ENCODE measurements at regions not wholly inside any gene's neighbourhood (a gene's known extent, or its start where the extent isn't known, plus 50 kb on each side); places are given as distances from the start of the nearest gene placed in this dataset.

GRCh38 chr16:55255733-55256282 lies 68.2 kb upstream of the IRX6 start:
- H3K9me3 Mint-ChIP-seq (ENCODE audit: low read depth, unreplicated experiment), result peaks cover 5% of the 10 kb centered on the region
- intact Hi-C loops (cut with micrococcal nuclease; ENCODE audit: unreplicated experiment), result loop anchor here (5.0 kb wide), 1 partner anchor 1484 kb away; no protein-coding TSS in a partner anchor
- CTCF ChIA-PET, result no interaction called here
- DNase-seq, result no peak
- H3K4me3 Mint-ChIP-seq (ENCODE audit: low read depth, unreplicated experiment), result no peak overlapping the region
- no peak for TF ChIP-seq CTCF (IDR thresholded peaks at IDR 0.05; ENCODE audit: unreplicated experiment)
- H3K4me1 Mint-ChIP-seq (ENCODE audit: low read depth, unreplicated experiment), result no peaks in the 10 kb centered on the region
- peaks cover 11% of the 10 kb centered on the region for H3K27me3 Mint-ChIP-seq (ENCODE audit: unreplicated experiment)
- BruUV-seq (replicated peaks), result no TSS peak
- no peak overlapping the region for H3K27ac Mint-ChIP-seq (ENCODE audit: unreplicated experiment)
- H3K36me3 Mint-ChIP-seq (ENCODE audit: insufficient read depth, unreplicated experiment), result no peaks in the 10 kb centered on the region

- intact Hi-C loops (cut with micrococcal nuclease; ENCODE audit: unreplicated experiment), result loop anchor here (5.0 kb wide), 1 partner anchor 1484 kb away; no protein-coding TSS in a partner anchor
- BruUV-seq (replicated peaks), result no TSS peak
- CTCF ChIA-PET, result no interaction called here
These were observed 67.5 kb upstream of the IRX6 start for GRCh38 chr16:55256412-55257016.

GRCh38 chr16:55257966-55258613 lies 65.9 kb upstream of the IRX6 start:
- Mint-ChIP-seq H3K4me3 (ENCODE audit: low read depth, unreplicated experiment) (no peak overlapping the region), H3K36me3 (ENCODE audit: insufficient read depth, unreplicated experiment) (no peaks in the 10 kb centered on the region), H3K4me1 (ENCODE audit: low read depth, unreplicated experiment) (no peaks in the 10 kb centered on the region), H3K9me3 (ENCODE audit: low read depth, unreplicated experiment) (peaks cover 6% of the 10 kb centered on the region), H3K27ac (ENCODE audit: unreplicated experiment) (no peak overlapping the region), H3K27me3 (ENCODE audit: unreplicated experiment) (peaks cover 3% of the 10 kb centered on the region)
- BruUV-seq (replicated peaks), result no TSS peak
- intact Hi-C loops (cut with micrococcal nuclease; ENCODE audit: unreplicated experiment), result loop anchor here (5.0 kb wide), 1 partner anchor 1486 kb away; no protein-coding TSS in a partner anchor
- CTCF ChIA-PET, result interaction anchor here (0.7 kb wide), 1 partner anchor 411 kb away, joined by 3 read pairs; no protein-coding TSS in a partner anchor
- peak; percentile 49 for TF ChIP-seq CTCF (IDR thresholded peaks at IDR 0.05; ENCODE audit: unreplicated experiment)
- peak; percentile 53 for DNase-seq

More at GRCh38 chr16:55256412-55257016, 67.5 kb upstream of the IRX6 start:
- no peak overlapping the region for H3K27ac Mint-ChIP-seq (ENCODE audit: unreplicated experiment)
- no peaks in the 10 kb centered on the region for H3K36me3 Mint-ChIP-seq (ENCODE audit: insufficient read depth, unreplicated experiment)
- no peak for TF ChIP-seq CTCF (IDR thresholded peaks at IDR 0.05; ENCODE audit: unreplicated experiment)
- peaks cover 6% of the 10 kb centered on the region for H3K9me3 Mint-ChIP-seq (ENCODE audit: low read depth, unreplicated experiment)
- H3K4me1 Mint-ChIP-seq (ENCODE audit: low read depth, unreplicated experiment), result no peaks in the 10 kb centered on the region
- H3K27me3 Mint-ChIP-seq (ENCODE audit: unreplicated experiment), result peaks cover 4% of the 10 kb centered on the region
- DNase-seq, result no peak
- no peak overlapping the region for H3K4me3 Mint-ChIP-seq (ENCODE audit: low read depth, unreplicated experiment)

GRCh38 chr16:55261301-55261700 lies 62.7 kb upstream of the IRX6 start:
- Mint-ChIP-seq H3K4me3 (ENCODE audit: low read depth, unreplicated experiment) (no peak overlapping the region), H3K27me3 (ENCODE audit: unreplicated experiment) (peaks cover 19% of the 10 kb centered on the region), H3K36me3 (ENCODE audit: insufficient read depth, unreplicated experiment) (no peaks in the 10 kb centered on the region), H3K27ac (ENCODE audit: unreplicated experiment) (no peak overlapping the region), H3K9me3 (ENCODE audit: low read depth, unreplicated experiment) (peaks cover 10% of the 10 kb centered on the region), H3K4me1 (ENCODE audit: low read depth, unreplicated experiment) (no peaks in the 10 kb centered on the region)
- DNase-seq, result no peak
- TF ChIP-seq CTCF (IDR thresholded peaks at IDR 0.05; ENCODE audit: unreplicated experiment), result no peak
- intact Hi-C loops (cut with micrococcal nuclease; ENCODE audit: unreplicated experiment), result no loop called here
- CTCF ChIA-PET, result no interaction called here
- BruUV-seq (replicated peaks), result no TSS peak
